ENCODE measurements at regions not wholly inside any gene's neighbourhood (a gene's known extent, or its start where the extent isn't known, plus 50 kb on each side); places are given as distances from the start of the nearest gene placed in this dataset.
"Not testable (repeated sequence)": the region's sequence is repeated elsewhere in the genome, so short reads cannot be mapped to it uniquely, and the experiment has no call there.

- DNase-seq = not testable (repeated sequence)
Observed at GRCh38 chr4:28113586-28113985, 1252.9 kb downstream of the STIM2 start.

- not testable (repeated sequence) for DNase-seq
Observed at GRCh38 chr4:28116526-28117083, 1256.0 kb downstream of the STIM2 start.

GRCh38 chr4:28117084-28117682 is 1256.5 kb downstream of the STIM2 start:
- no peak for DNase-seq

GRCh38 chr4:28146191-28146590 is 1285.5 kb downstream of the STIM2 start:
- no peak for DNase-seq

- DNase-seq = no peak
Observed at GRCh38 chr4:28148221-28148620, 1287.6 kb downstream of the STIM2 start.

GRCh38 chr4:28149762-28150161 is 1289.1 kb downstream of the STIM2 start:
- no peak for DNase-seq

- DNase-seq = no peak
Observed at GRCh38 chr4:28151314-28151713, 1290.7 kb downstream of the STIM2 start.

GRCh38 chr4:28167411-28167810 is 1306.8 kb downstream of the STIM2 start:
- DNase-seq = no peak

GRCh38 chr4:28176942-28177341 is 1316.3 kb downstream of the STIM2 start:
- DNase-seq = no peak

GRCh38 chr4:28177641-28178040 is 1317.0 kb downstream of the STIM2 start:
- no peak for DNase-seq

GRCh38 chr4:28179126-28179525 is 1318.5 kb downstream of the STIM2 start:
- DNase-seq = no peak

GRCh38 chr4:28209371-28209924 is 1348.8 kb downstream of the STIM2 start:
- DNase-seq = no peak

- DNase-seq = no peak
Observed at GRCh38 chr4:28211676-28212470, 1351.2 kb downstream of the STIM2 start.

GRCh38 chr4:28221536-28221935 is 1360.9 kb downstream of the STIM2 start:
- no peak for DNase-seq

- no peak for DNase-seq
Observed at GRCh38 chr4:28225050-28225449, 1364.4 kb downstream of the STIM2 start.

- DNase-seq = no peak
Observed at GRCh38 chr4:28225689-28226353, 1365.2 kb downstream of the STIM2 start.

GRCh38 chr4:28226962-28227361 is 1366.3 kb downstream of the STIM2 start:
- DNase-seq = no peak

- no peak for DNase-seq
Observed at GRCh38 chr4:28227764-28228163, 1367.1 kb downstream of the STIM2 start.

GRCh38 chr4:28228561-28229491 is 1368.2 kb downstream of the STIM2 start:
- DNase-seq = no peak

GRCh38 chr4:28232376-28232775 is 1371.7 kb downstream of the STIM2 start:
- no peak for DNase-seq

GRCh38 chr4:28232951-28233350 is 1372.3 kb downstream of the STIM2 start:
- DNase-seq = no peak

- DNase-seq = no peak
Observed at GRCh38 chr4:28233724-28234123, 1373.1 kb downstream of the STIM2 start.
